Breast epithelium (tissue), 4 donors: ENCODE measurements at regions not wholly inside any gene's neighbourhood (a gene's known extent, or its start where the extent isn't known, plus 50 kb on each side); places are given as distances from the start of the nearest gene placed in this dataset.
"Not testable (repeated sequence)": the region's sequence is repeated elsewhere in the genome, so short reads cannot be mapped to it uniquely, and the experiment has no call there.

Experiments used
- DNase-seq, 2 donors: peaks; one replicate each; pipeline ENCODE4 v3.0.0-alpha.2; 2019; ENCODE audit warnings: low spot score in 2 of 2
- H3K27ac ChIP-seq, 2 donors: fragments of 200-600 bp; sonication (generic) in 1 of 2; one replicate each; pipeline ENCODE4 v1.5.1; 2016 to 2019; ENCODE audit warnings: mild to moderate bottlenecking in 1 of 2
- H3K27me3 ChIP-seq, 2 donors: fragments of 200-600 bp; sonication (generic) in 1 of 2; one replicate each; pipeline versions ENCODE4 v1.5.1 to v1.6.0; 2017 to 2019; ENCODE audit warnings: control low read depth in 1 of 2, mild to moderate bottlenecking in 1 of 2
- H3K36me3 ChIP-seq: fragments of 200-600 bp; one replicate; pipeline ENCODE4 v1.5.1; 2019
- H3K4me1 ChIP-seq, 2 donors: fragments of 200-600 bp; sonication (generic); one replicate each; pipeline ENCODE4 v1.5.1; 2016 to 2019; ENCODE audit warnings: control low read depth in 1 of 2
- H3K4me3 ChIP-seq, 3 donors: fragments of 200-600 bp; sonication (generic); 1 replicate in 2 of 3; 2 replicates in 1 of 3; pipeline ENCODE4 v1.5.1; 2016 to 2019; ENCODE audit warnings: mild to moderate bottlenecking in 3 of 3, moderate library complexity in 2 of 3
- H3K9me3 ChIP-seq, 2 donors: fragments of 200-600 bp; sonication (generic) in 1 of 2; one replicate each; pipeline ENCODE4 v1.5.1; 2016 to 2019; ENCODE audit warnings: control low read depth in 1 of 2
- POLR2A ChIP-seq: fragments of 450-650 bp; IDR thresholded peaks from one replicate; pipeline ENCODE4 v1.6.1; 2016; ENCODE audit warnings: antibody characterized with exemption, mild to moderate bottlenecking, moderate library complexity
- POLR2AphosphoS5 ChIP-seq, 3 donors: sonication (generic); formaldehyde crosslinking; IDR thresholded peaks; one replicate each; pipeline ENCODE4 v1.6.1; 2017; ENCODE audit warnings: antibody characterized with exemption in 3 of 3
- intact Hi-C: fragments of 100-400 bp; cut with DNase I; formaldehyde crosslinking; loops from one replicate; pipeline ENCODE4 v1.15.1; 2023; ENCODE audit warnings: low total_unique reads
- TF ChIP-seq, protein P1 (sequence below), 3 donors: fragments of 450-650 bp; IDR thresholded peaks; one replicate each; pipeline ENCODE4 v1.5.1; 2016 to 2017; ENCODE audit warnings: antibody characterized with exemption in 3 of 3, mild to moderate bottlenecking in 3 of 3, moderate library complexity in 3 of 3

DNA sequence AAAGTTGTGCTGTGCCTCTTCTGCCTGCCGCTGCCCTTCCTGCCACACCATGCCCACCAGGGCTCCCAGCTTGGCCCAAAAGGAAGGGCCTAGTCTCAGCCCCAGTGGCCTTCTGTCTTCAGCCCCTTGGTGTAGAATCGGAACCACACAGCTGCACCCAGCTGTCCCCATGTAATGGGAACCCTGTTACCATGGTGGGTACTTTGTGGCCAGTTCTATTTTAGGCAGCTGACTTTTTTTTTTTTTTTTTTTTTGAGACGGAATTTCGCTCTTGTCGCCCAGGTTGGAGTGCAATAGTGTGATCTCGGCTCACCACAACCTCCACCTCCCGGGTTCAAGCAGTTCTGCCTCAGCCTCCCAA lies 163.3 kb upstream of the GSE1 start:
- Histone ChIP-seq H3K9me3 (no peaks in the 10 kb centered on the region), H3K27ac (peak overlapping the region; percentile 60 to 76), H3K4me1 (peaks cover 3 to 16% of the 10 kb centered on the region in 2 donors), H3K36me3 (no peaks in the 10 kb centered on the region), H3K4me3 (no peak overlapping the region), H3K27me3 (no peaks in the 10 kb centered on the region)
- TF ChIP-seq POLR2AphosphoS5 (IDR thresholded peaks at IDR 0.05) (no peak), POLR2A (no peak)
- TF ChIP-seq, protein P1, sequence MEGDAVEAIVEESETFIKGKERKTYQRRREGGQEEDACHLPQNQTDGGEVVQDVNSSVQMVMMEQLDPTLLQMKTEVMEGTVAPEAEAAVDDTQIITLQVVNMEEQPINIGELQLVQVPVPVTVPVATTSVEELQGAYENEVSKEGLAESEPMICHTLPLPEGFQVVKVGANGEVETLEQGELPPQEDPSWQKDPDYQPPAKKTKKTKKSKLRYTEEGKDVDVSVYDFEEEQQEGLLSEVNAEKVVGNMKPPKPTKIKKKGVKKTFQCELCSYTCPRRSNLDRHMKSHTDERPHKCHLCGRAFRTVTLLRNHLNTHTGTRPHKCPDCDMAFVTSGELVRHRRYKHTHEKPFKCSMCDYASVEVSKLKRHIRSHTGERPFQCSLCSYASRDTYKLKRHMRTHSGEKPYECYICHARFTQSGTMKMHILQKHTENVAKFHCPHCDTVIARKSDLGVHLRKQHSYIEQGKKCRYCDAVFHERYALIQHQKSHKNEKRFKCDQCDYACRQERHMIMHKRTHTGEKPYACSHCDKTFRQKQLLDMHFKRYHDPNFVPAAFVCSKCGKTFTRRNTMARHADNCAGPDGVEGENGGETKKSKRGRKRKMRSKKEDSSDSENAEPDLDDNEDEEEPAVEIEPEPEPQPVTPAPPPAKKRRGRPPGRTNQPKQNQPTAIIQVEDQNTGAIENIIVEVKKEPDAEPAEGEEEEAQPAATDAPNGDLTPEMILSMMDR (IDR thresholded peaks at IDR 0.05): no peak
- intact Hi-C loops: loop anchor here (2.0 kb wide), 1 partner anchor 27 kb away; no protein-coding TSS in a partner anchor
- DNase-seq: no peak

DNA sequence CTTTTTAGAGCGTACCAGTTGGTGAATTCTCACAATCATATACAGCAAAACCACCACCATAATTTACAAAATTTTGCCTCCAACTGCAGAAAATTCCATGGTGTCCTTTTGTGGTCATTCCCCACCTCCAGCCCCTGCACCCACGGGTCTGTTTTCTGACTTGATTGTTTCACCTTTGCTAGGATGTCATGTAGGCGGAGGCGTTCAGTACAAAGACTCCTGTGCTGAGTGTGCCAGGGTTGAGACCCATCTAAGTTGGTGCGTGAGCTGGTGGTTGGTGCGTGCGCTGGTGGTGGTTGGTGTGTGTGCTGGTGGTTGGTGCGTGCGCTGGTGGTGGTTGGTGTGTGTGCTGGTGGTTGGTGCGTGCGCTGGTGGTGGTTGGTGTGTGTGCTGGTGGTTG lies 162.0 kb upstream of the GSE1 start:
- H3K9me3 ChIP-seq, H3K27ac ChIP-seq, H3K36me3 ChIP-seq, DNase-seq, intact Hi-C loops, H3K4me3 ChIP-seq, H3K27me3 ChIP-seq: not testable (repeated sequence)
- peaks cover 3 to 16% of the 10 kb centered on the region in 2 donors for H3K4me1 ChIP-seq

DNA sequence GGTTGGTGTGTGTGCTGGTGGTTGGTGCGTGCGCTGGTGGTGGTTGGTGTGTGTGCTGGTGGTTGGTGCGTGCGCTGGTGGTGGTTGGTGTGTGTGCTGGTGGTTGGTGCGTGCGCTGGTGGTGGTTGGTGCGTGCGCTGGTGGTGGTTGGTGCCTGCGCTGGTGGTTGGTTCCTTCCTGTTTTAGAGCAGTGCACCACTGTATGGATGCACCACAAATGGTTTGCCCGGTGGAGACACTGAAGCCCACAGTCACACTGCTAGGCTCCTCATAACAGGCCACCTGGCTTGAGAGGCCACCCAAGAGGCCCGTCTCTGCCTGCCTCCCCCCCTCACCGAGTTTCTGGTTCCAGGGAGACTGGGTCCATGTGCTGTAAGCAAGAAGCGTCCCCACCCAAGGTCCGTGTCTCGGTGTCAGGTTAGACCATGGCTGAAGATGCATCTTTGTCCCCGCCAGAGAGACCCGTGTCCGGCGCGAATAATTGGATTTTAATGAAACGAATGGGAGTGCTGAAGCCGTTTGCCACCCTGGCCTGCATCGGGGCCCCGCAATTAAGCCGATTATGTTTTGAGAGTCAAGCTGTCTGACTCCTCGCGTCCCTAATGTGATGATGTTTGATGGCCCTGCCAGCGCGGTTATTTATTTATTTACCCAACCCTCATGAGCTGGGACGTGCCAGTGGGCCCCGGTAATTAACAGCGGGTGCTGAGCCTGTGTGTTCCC lies 161.3 kb upstream of the GSE1 start:
- Histone ChIP-seq H3K9me3 (no peaks in the 10 kb centered on the region), H3K4me1 (peaks cover 3 to 16% of the 10 kb centered on the region in 2 donors), H3K36me3 (no peaks in the 10 kb centered on the region), H3K27ac (no peak overlapping the region), H3K4me3 (no peak overlapping the region), H3K27me3 (no peaks in the 10 kb centered on the region)
- intact Hi-C loops: no loop called here
- DNase-seq: no peak
- TF ChIP-seq POLR2A: no peak
- TF ChIP-seq POLR2AphosphoS5 (IDR thresholded peaks at IDR 0.05): no peak
- TF ChIP-seq, protein P1 (IDR thresholded peaks at IDR 0.05): no peak

DNA sequence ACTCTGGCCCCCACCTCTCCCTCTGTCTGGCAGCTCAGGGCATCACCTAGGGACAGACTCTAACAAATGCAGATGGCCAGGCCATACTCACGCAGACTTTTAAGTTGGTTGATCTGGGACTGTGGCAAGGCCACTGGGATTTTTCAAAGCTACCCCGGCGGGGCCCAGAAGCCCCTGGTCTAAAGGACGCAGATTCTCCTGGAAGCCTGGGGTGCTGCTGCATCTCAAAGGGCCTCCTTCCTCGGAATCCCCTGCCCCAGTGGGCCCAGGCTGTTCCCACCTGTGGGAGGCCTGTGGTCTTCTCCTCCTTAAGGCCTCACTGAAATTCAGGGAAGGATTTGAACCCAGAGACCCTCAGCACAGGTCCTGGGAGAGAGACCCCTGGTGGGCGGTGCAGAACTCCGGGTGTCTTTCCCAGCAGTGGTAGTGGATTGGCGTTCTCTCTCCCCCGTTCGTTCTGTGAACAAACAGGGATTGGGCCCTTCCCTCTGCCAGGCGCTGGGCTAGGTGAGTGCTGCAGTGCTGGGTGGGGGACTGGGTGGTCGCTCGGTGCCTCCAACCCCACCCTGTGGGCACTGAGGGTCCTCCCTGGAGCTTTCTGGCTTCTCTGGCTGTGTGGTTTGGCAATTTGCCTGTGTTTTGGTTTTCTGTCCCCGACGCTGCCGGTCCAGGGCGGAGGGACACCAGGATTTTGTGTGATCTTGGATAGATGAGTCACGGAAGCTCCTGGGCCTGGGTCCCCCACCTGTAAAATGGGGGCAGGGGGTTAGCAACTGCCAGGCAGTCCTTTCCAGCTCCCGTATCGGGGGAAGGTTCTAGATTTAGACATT lies 160.5 kb upstream of the GSE1 start:
- TF ChIP-seq, protein P1 (IDR thresholded peaks at IDR 0.05): no peak
- TF ChIP-seq POLR2A (no peak), POLR2AphosphoS5 (IDR thresholded peaks at IDR 0.05) (no peak)
- Histone ChIP-seq H3K27me3 (no peaks in the 10 kb centered on the region), H3K4me3 (peak overlapping the region in 1 of 3 donors; percentile 1), H3K9me3 (no peaks in the 10 kb centered on the region), H3K4me1 (peaks cover 3 to 16% of the 10 kb centered on the region in 2 donors), H3K36me3 (no peaks in the 10 kb centered on the region), H3K27ac (no peak overlapping the region)
- intact Hi-C loops: no loop called here
- DNase-seq: no peak

DNA sequence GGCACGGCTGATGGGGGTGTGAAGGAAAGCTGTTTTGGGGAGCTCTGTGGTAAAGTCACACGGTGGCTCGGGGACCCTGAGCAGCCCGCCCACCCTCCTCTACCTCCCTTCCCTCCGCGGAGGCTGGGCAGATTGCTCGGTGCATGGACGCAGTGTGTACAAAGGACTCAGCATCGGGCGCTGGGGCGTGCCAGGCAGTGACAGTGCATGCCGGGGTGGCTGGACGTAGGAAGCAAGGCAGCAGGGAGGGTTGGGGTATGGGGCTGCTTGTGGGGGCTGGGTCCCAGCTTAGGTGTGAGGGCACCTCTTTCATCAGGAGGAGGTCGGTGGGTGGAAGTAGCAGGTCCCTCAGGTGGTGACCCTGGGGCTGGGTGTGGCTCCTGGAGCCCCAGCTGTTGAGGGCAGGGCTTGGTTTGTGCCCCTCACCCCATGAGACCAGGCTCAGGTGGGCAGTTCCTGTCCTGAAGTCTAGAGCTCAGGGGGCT lies 159.9 kb upstream of the GSE1 start:
- Histone ChIP-seq H3K9me3 (no peaks in the 10 kb centered on the region), H3K36me3 (no peaks in the 10 kb centered on the region), H3K27ac (no peak overlapping the region), H3K4me1 (peaks cover 3 to 14% of the 10 kb centered on the region in 2 donors), H3K27me3 (no peaks in the 10 kb centered on the region), H3K4me3 (peak overlapping the region in 1 of 3 donors; percentile 1)
- TF ChIP-seq, protein P1 (IDR thresholded peaks at IDR 0.05): no peak
- TF ChIP-seq POLR2A (no peak), POLR2AphosphoS5 (IDR thresholded peaks at IDR 0.05) (no peak)
- intact Hi-C loops: no loop called here
- no peak for DNase-seq
